ENCODE measurements at regions not wholly inside any gene's neighbourhood (a gene's known extent, or its start where the extent isn't known, plus 50 kb on each side); places are given as distances from the start of the nearest gene placed in this dataset.

DNA sequence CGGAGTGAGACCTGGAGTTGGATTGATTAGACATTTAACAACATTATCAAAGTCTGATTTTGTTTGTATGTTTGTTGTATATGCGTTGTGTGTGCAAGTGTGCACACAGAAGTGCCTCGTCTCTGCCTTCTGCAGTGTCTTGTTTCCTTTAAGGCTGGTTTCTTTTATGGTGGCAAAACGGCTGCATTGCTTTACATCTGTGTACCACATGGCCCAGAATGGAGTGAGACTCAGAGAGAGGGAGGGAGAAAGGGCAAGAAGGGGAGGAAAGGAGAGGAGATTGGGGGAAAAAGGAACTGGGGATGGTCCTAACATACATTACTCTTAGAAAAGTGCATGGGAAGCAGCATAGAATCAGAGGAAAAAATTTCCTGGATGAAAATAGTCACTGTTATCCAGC is 99.7 kb upstream of the WLS start:
- H3K27ac ChIP-seq: no peak overlapping the region
- TF ChIP-seq, protein P1, sequence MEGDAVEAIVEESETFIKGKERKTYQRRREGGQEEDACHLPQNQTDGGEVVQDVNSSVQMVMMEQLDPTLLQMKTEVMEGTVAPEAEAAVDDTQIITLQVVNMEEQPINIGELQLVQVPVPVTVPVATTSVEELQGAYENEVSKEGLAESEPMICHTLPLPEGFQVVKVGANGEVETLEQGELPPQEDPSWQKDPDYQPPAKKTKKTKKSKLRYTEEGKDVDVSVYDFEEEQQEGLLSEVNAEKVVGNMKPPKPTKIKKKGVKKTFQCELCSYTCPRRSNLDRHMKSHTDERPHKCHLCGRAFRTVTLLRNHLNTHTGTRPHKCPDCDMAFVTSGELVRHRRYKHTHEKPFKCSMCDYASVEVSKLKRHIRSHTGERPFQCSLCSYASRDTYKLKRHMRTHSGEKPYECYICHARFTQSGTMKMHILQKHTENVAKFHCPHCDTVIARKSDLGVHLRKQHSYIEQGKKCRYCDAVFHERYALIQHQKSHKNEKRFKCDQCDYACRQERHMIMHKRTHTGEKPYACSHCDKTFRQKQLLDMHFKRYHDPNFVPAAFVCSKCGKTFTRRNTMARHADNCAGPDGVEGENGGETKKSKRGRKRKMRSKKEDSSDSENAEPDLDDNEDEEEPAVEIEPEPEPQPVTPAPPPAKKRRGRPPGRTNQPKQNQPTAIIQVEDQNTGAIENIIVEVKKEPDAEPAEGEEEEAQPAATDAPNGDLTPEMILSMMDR (conservative IDR thresholded peaks at IDR 0.05): no peak

DNA sequence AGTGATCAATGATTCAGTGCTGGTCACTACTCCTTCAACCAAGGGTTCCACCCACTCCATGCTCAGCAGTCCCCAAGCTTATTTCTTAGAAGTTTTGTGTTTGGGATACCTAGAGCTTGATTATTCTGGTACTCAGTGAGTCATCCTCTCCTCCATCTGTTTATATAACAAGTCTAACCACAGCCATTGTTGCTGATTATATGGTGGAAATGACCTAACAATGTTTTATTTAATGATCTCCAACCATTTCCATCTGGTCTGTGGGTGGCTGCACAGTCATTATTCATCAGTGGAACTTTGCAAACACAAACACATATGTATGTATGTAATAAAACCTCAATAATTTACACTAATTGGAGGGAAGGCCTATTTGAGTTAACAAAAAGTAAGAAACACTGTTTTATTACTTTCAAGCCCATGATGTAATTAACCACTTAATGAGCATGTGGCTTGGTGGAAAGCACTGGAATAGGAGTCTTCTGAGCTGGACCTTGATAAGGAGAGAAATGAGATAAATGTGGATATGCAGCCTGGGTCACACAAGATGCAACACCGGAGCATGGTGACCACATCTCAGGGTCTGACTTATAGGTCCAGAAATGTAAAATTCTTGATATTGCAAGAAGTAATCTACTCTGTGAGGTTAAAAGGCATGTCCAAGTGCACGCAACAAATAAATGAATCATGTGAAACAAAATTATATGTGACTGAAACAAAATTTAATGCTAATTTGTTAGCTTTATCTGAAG is 99.0 kb upstream of the WLS start:
- H3K27ac ChIP-seq: no peak overlapping the region
- TF ChIP-seq, protein P1 (conservative IDR thresholded peaks at IDR 0.05): no peak

DNA sequence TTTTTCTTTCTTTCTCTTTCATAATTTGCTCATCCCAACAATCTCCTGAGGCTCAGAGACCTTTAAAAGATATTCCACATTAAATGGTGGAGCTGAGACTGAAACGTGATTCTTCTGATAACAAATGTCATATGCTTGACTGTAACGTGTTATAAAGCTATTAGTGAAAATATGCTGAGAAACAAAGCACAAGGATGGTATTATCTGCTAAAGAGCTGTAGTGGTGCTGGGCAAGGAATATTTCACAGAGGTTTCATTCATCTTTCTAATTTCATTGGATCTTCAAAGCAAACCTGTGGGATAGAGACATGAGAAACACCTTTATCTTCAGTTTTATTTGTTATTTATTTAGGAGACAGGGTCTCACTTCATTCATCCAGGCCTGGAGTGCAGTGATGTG is 98.1 kb upstream of the WLS start:
- H3K27ac ChIP-seq: no peak overlapping the region
- TF ChIP-seq, protein P1 (conservative IDR thresholded peaks at IDR 0.05): no peak

DNA sequence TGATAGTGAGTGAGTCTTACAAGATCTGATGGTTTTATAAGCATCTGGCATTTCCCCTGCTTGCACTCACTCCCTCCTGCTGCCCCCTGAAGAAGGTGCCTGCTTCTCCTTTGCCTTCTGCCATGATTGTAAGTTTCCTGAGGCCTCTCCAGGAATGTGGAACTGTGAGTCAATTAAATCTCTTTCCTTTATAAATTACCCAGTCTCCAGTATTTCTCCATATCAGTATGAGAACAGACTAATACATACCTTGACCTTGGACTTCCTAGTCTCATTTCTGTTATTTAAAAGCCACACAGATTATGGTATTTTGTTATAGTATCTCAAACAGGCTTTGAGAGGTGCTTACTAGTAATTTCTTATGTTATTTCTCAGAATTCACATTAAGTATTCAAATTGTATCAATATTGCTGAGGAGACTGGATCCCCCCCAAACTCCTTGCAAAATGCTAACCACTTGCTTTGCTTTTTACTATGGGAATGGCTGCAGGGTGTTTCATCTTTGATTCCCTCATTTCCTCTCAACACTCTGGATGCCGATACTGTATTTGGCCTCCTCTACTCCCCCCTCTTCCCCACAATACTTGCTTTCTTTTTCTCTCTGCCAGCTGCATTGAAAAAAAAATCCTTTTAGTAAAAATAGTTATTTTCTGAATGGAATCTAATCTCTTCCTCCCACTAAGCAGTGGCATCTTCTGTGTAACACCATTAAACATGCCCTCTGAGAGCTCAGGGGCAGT is 96.9 kb upstream of the WLS start:
- TF ChIP-seq, protein P1 (conservative IDR thresholded peaks at IDR 0.05): no peak

DNA sequence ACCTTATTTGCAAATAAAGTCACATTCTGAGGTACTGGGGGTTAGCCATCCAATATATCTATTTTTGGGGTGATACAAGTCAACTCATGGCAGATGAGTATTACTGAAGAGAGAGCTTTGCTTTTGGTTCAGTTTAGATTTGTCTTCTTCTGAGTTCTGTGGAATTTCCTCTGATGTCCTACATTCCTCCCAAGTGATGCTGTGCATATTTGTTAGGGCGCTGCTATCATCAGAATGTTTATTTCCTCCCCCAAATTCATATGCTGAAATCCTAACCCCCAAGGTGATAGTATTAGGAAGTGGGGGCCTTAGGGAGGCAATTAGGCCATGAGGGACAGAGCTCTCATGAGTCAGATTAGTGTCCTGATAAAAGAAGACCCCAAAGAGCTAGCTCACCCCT is 96.2 kb upstream of the WLS start:
- TF ChIP-seq, protein P1 (conservative IDR thresholded peaks at IDR 0.05): no peak

More for the DNA sequence above, 96.9 kb upstream of the WLS start:
- no peak overlapping the region for H3K27ac ChIP-seq

DNA sequence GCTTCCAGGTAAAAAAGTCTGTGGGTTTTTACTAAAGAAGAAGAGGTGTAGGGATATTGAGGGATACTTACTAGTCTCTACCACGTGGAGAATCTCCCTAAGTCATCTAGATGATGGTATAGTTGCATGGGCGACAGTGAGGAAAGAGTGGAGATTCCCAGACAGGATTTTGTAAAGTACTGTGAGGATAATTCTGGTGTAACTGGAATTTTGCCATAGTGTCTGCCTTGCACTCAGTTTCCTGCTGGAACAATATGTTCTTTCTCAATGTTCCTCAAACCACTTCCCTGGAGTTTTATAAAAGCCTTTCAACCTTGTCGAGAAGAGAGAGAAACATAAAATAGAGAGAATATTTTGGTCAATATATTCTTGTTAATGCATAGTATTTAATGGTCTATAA is 95.1 kb upstream of the WLS start:
- TF ChIP-seq, protein P1 (conservative IDR thresholded peaks at IDR 0.05): no peak
- no peak overlapping the region for H3K27ac ChIP-seq

More for the DNA sequence above, 96.2 kb upstream of the WLS start:
- H3K27ac ChIP-seq: no peak overlapping the region

DNA sequence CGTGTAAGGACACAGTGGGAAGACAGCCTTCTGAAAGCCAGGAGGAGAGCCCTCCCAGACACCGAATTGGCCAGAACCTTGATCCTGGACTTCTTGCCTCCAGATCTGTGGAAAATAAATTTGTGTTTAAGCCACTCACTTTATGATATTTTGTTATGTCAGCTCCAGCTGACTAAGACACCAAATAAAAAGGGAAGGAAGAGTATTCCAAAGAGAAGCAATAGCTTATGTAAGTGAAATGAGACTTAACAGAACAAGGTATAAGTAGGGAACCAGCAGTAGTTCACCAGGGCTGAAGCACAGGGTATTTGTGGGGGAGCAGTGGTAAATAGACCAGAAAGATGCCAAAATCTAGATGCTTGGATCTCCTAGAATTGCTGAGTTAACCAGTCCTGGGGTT is 94.2 kb upstream of the WLS start:
- TF ChIP-seq, protein P1 (conservative IDR thresholded peaks at IDR 0.05): no peak
- no peak overlapping the region for H3K27ac ChIP-seq

All from VCaP (cell line).